OCI-LY7 (cell line): ENCODE measurements at regions not wholly inside any gene's neighbourhood (a gene's known extent, or its start where the extent isn't known, plus 50 kb on each side); places are given as distances from the start of the nearest gene placed in this dataset.

Experiments
- BruUV-seq: library from RNA; stranded (reverse); fragments of 400-500 nt; replicated peaks from 2 replicates; lab custom pipeline; 2021; lab: Mats Ljungman, UMichigan
- CTCF ChIA-PET: fragments of 300-600 bp; sonication (Branson Sonifier 250); formaldehyde crosslinking; loops from one replicate; lab custom pipeline; 2022; ENCODE audit warnings: antibody characterized with exemption; ENCODE audit not compliant: unreplicated experiment; lab: Charles Lee
- POLR2A ChIA-PET: fragments of 300-600 bp; sonication (Branson Sonifier 250); formaldehyde crosslinking; loops from one replicate; lab custom pipeline; 2022; ENCODE audit warnings: antibody characterized with exemption; lab: Charles Lee
- DNase-seq: peaks from one replicate; pipeline ENCODE4 v3.0.0-alpha.2; 2015; ENCODE audit warnings: low spot score
- H2AFZ ChIP-seq: fragments of 200-600 bp; sonication (generic), shearing (Covaris generic); 2 replicates; pipeline ENCODE4 v1.6.1; 2014; ENCODE audit warnings: mild to moderate bottlenecking, antibody characterized with exemption, low read length, moderate library complexity
- H3K27ac ChIP-seq: fragments of 200-600 bp; sonication (generic); 2 replicates; pipeline ENCODE4 v1.5.1; 2014; ENCODE audit warnings: mixed run types, low read depth, mild to moderate bottlenecking, moderate library complexity, low read length, inconsistent platforms; ENCODE audit not compliant: poor library complexity, severe bottlenecking
- H3K36me3 ChIP-seq: fragments of 200-600 bp; sonication (generic); 2 replicates; pipeline ENCODE4 v1.6.1; 2014; ENCODE audit warnings: mild to moderate bottlenecking, antibody characterized with exemption, low read length, moderate library complexity, mixed read lengths; ENCODE audit not compliant: insufficient read depth
- H3K4me1 ChIP-seq: fragments of 200-600 bp; sonication (generic); 2 replicates; pipeline ENCODE4 v1.5.1; 2014; ENCODE audit warnings: mild to moderate bottlenecking, low read length; ENCODE audit not compliant: insufficient read depth, poor library complexity, severe bottlenecking
- H3K4me2 ChIP-seq: fragments of 200-600 bp; sonication (generic); 2 replicates; pipeline ENCODE4 v1.6.1; 2014; ENCODE audit warnings: mild to moderate bottlenecking, low read length
- H3K4me3 ChIP-seq: fragments of 200-600 bp; sonication (generic); 2 replicates; pipeline ENCODE4 v1.5.1; 2014; ENCODE audit warnings: mild to moderate bottlenecking, low read depth, low read length; ENCODE audit not compliant: poor library complexity, severe bottlenecking
- H3K79me2 ChIP-seq: fragments of 200-600 bp; sonication (generic); 2 replicates; pipeline ENCODE4 v1.6.1; 2016; ENCODE audit warnings: low read depth, mild to moderate bottlenecking, low read length, moderate library complexity, mixed read lengths; ENCODE audit not compliant: insufficient read depth
- H3K9me2 ChIP-seq: fragments of 200-600 bp; sonication (generic); 2 replicates; pipeline ENCODE4 v1.6.1; 2016; ENCODE audit warnings: mild to moderate bottlenecking, low read length, mixed read lengths; ENCODE audit not compliant: insufficient read depth
- H3K9me3 ChIP-seq: fragments of 200-600 bp; sonication (generic); 2 replicates; pipeline ENCODE4 v1.6.1; 2014; ENCODE audit warnings: mild to moderate bottlenecking, mixed run types, low read length, mixed read lengths
- H4K20me1 ChIP-seq: fragments of 200-600 bp; sonication (generic); 2 replicates; pipeline ENCODE4 v1.6.1; 2014; ENCODE audit warnings: mild to moderate bottlenecking, antibody characterized with exemption, low read length, moderate library complexity, mixed read lengths; ENCODE audit not compliant: insufficient read depth
- CTCF ChIP-seq: fragments of 200-600 bp; sonication (generic); conservative IDR thresholded peaks from 2 replicates; pipeline ENCODE4 v1.5.1; 2014; ENCODE audit warnings: mild to moderate bottlenecking, antibody characterized with exemption, low read length, moderate library complexity, mixed read lengths
- EZH2phosphoT487 ChIP-seq: fragments of 200-600 bp; sonication (generic); IDR thresholded peaks from 2 replicates; pipeline ENCODE4 v1.6.1; 2018; ENCODE audit warnings: low read depth, borderline replicate concordance, mild to moderate bottlenecking, mixed run types, antibody characterized with exemption, low read length, moderate library complexity, mixed read lengths
- intact Hi-C: fragments of 100-400 bp; cut with micrococcal nuclease; formaldehyde crosslinking; loops from one replicate; pipeline ENCODE4 v1.10.0; 2022; ENCODE audit not compliant: unreplicated experiment

GRCh38 chr18:73790587-73790986, 357.0 kb downstream of the FBXO15 start:
- Histone ChIP-seq H3K4me3 (no peak overlapping the region), H3K79me2 (no peaks in the 10 kb centered on the region), H3K4me1 (no peaks in the 10 kb centered on the region), H3K36me3 (no peaks in the 10 kb centered on the region), H2AFZ (no peak overlapping the region), H3K9me2 (no peaks in the 10 kb centered on the region), H3K4me2 (no peak overlapping the region), H3K9me3 (no peaks in the 10 kb centered on the region), H3K27ac (no peak overlapping the region), H4K20me1 (no peaks in the 10 kb centered on the region)
- CTCF ChIA-PET = no interaction called here
- intact Hi-C loops = no loop called here
- BruUV-seq = no TSS peak
- POLR2A ChIA-PET = interaction anchor here (0.8 kb wide), 1 partner anchor 42 kb away, joined by 3 read pairs; no protein-coding TSS in a partner anchor
- no peak for DNase-seq
- TF ChIP-seq CTCF = no peak
- no peak for TF ChIP-seq EZH2phosphoT487

- POLR2A ChIA-PET = no interaction called here
- TF ChIP-seq EZH2phosphoT487 (no peak), CTCF (no peak)
- Histone ChIP-seq H3K27ac (no peak overlapping the region), H3K9me2 (no peaks in the 10 kb centered on the region), H3K79me2 (no peaks in the 10 kb centered on the region), H2AFZ (no peak overlapping the region), H4K20me1 (no peaks in the 10 kb centered on the region), H3K4me2 (no peak overlapping the region), H3K4me1 (no peaks in the 10 kb centered on the region), H3K9me3 (no peaks in the 10 kb centered on the region), H3K4me3 (no peak overlapping the region), H3K36me3 (no peaks in the 10 kb centered on the region)
- BruUV-seq = no TSS peak
- CTCF ChIA-PET = no interaction called here
- intact Hi-C loops = no loop called here
- DNase-seq = no peak
Measured at GRCh38 chr18:73787316-73787715, 360.3 kb downstream of the FBXO15 start.

- H2AFZ ChIP-seq = no peak overlapping the region
- no peaks in the 10 kb centered on the region for H3K79me2 ChIP-seq
- intact Hi-C loops = no loop called here
- no peaks in the 10 kb centered on the region for H3K9me2 ChIP-seq
- BruUV-seq = no TSS peak
- TF ChIP-seq CTCF (no peak), EZH2phosphoT487 (no peak)
- DNase-seq = no peak
- H3K27ac ChIP-seq = no peak overlapping the region
- H4K20me1 ChIP-seq = no peaks in the 10 kb centered on the region
- ChIA-PET CTCF (no interaction called here), POLR2A (no interaction called here)
- no peaks in the 10 kb centered on the region for H3K36me3 ChIP-seq
- H3K4me2 ChIP-seq = no peak overlapping the region
- no peaks in the 10 kb centered on the region for H3K4me1 ChIP-seq
- H3K4me3 ChIP-seq = no peak overlapping the region
- no peaks in the 10 kb centered on the region for H3K9me3 ChIP-seq
Measured at GRCh38 chr18:73785300-73785699, 362.3 kb downstream of the FBXO15 start.
